ENCODE measurements at regions not wholly inside any gene's neighbourhood (a gene's known extent, or its start where the extent isn't known, plus 50 kb on each side); places are given as distances from the start of the nearest gene placed in this dataset.

- no peak for TF ChIP-seq ZBTB1 (tag by site-specific recombination; IDR thresholded peaks at IDR 0.05)
- no peak for TF ChIP-seq ZFP37 (tag by site-specific recombination; IDR thresholded peaks at IDR 0.05)
- TF ChIP-seq ZNF280C (tag by site-specific recombination; IDR thresholded peaks at IDR 0.05) = no peak
- TF ChIP-seq ZNF132 (tag by site-specific recombination; IDR thresholded peaks at IDR 0.05; ENCODE audit: borderline replicate concordance) = no peak
- no peak for TF ChIP-seq ZBTB10 (tag by site-specific recombination; IDR thresholded peaks at IDR 0.05)
- no peak for TF ChIP-seq ZNF302 (tag by site-specific recombination; IDR thresholded peaks at IDR 0.05; ENCODE audit: low read depth)
- TF ChIP-seq ZFHX2 (tag by site-specific recombination; conservative IDR thresholded peaks at IDR 0.05) = no peak
- TF ChIP-seq ZSCAN5A (tag by site-specific recombination; IDR thresholded peaks at IDR 0.05) = no peak
- no peak for TF ChIP-seq ZFP69B (tag by site-specific recombination; IDR thresholded peaks at IDR 0.05)
- TF ChIP-seq ZNF112 (tag by site-specific recombination; IDR thresholded peaks at IDR 0.05) = no peak
- no peak for TF ChIP-seq ZNF157 (tag by site-specific recombination; IDR thresholded peaks at IDR 0.05)
- TF ChIP-seq ZNF843 (tag by site-specific recombination; IDR thresholded peaks at IDR 0.05) = no peak
- no peak for TF ChIP-seq ZNF670 (tag by site-specific recombination; IDR thresholded peaks at IDR 0.05; ENCODE audit: low read depth)
- no peak for TF ChIP-seq ZBTB17 (tag by site-specific recombination; IDR thresholded peaks at IDR 0.05)
- TF ChIP-seq ZNF510 (tag by site-specific recombination; IDR thresholded peaks at IDR 0.05; ENCODE audit: insufficient replicate concordance) = no peak
- TF ChIP-seq SP3 (tag by site-specific recombination; IDR thresholded peaks at IDR 0.05) = no peak
- no peak for TF ChIP-seq GLI4 (tag by site-specific recombination; IDR thresholded peaks at IDR 0.05)
- TF ChIP-seq ZBTB48 (tag by site-specific recombination; IDR thresholded peaks at IDR 0.05) = no peak
- TF ChIP-seq ZNF354C (tag by site-specific recombination; IDR thresholded peaks at IDR 0.05; ENCODE audit: borderline replicate concordance, low read depth) = no peak
- TF ChIP-seq MEIS1 (CRISPR knock-in tag; IDR thresholded peaks at IDR 0.05; ENCODE audit: borderline replicate concordance) = no peak
- no peaks in the 10 kb centered on the region for H3K9me3 ChIP-seq (ENCODE audit: control insufficient read depth, insufficient read depth, low read depth, low read length)
- CTCF ChIA-PET = no interaction called here
- POLR2A ChIA-PET = no interaction called here
- no peak overlapping the region for H3K27ac ChIP-seq (ENCODE audit: extremely low read depth, low read depth, low read length)
- no peak overlapping the region for H3K4me3 ChIP-seq (ENCODE audit: low read depth, low read length)
- H3K4me1 ChIP-seq (ENCODE audit: control insufficient read depth, insufficient read depth, low read length) = no peaks in the 10 kb centered on the region
- H3K36me3 ChIP-seq (ENCODE audit: control insufficient read depth in 2 of 2, insufficient read depth in 1 of 2, low read length in 2 of 2) = no peaks in the 10 kb centered on the region
These were observed 285.8 kb downstream of the ZNF608 start for GRCh38 chr5:124460642-124461041.

GRCh38 chr5:124459984-124460383 is 286.5 kb downstream of the ZNF608 start:
- Histone ChIP-seq H3K4me1 (ENCODE audit: control insufficient read depth, insufficient read depth, low read length) (no peaks in the 10 kb centered on the region), H3K27ac (ENCODE audit: extremely low read depth, low read depth, low read length) (no peak overlapping the region), H3K36me3 (ENCODE audit: control insufficient read depth in 2 of 2, insufficient read depth in 1 of 2, low read length in 2 of 2) (no peaks in the 10 kb centered on the region), H3K4me3 (ENCODE audit: low read depth, low read length) (no peak overlapping the region), H3K9me3 (ENCODE audit: control insufficient read depth, insufficient read depth, low read depth, low read length) (no peaks in the 10 kb centered on the region)
- TF ChIP-seq SETDB1 (IDR thresholded peaks at IDR 0.05; ENCODE audit: insufficient read length, low read length) (peak; percentile 62), ZBTB1 (tag by site-specific recombination; IDR thresholded peaks at IDR 0.05) (no peak), ZBTB49 (tag by site-specific recombination; IDR thresholded peaks at IDR 0.05; ENCODE audit: low read depth) (no peak), ZNF48 (tag by site-specific recombination; IDR thresholded peaks at IDR 0.05) (no peak), ZNF274 (IDR thresholded peaks at IDR 0.05; ENCODE audit: low read length) (no peak; the same call in 1 of the 2 replicates), ZNF274 (tag by site-specific recombination; IDR thresholded peaks at IDR 0.05; ENCODE audit: borderline replicate concordance) (peak; percentile 84; the same call in 1 of the 2 replicates)
- POLR2A ChIA-PET = no interaction called here
- CTCF ChIA-PET = no interaction called here

Data from HEK293 (cell line).